GM12875 (cell line): ENCODE measurements at regions not wholly inside any gene's neighbourhood (a gene's known extent, or its start where the extent isn't known, plus 50 kb on each side); places are given as distances from the start of the nearest gene placed in this dataset.
"Not testable (repeated sequence)": the region's sequence is repeated elsewhere in the genome, so short reads cannot be mapped to it uniquely, and the experiment has no call there.

Source experiments
- H3K4me3 ChIP-seq: one replicate; pipeline ENCODE4 v1.5.1; 2011; ENCODE audit warnings: low read depth, low read length, control low read depth
- CTCF ChIP-seq: IDR thresholded peaks from 2 replicates; pipeline ENCODE4 v1.5.1; 2011; ENCODE audit warnings: low read depth, mild to moderate bottlenecking, control low read depth, inconsistent platforms, low read length, moderate library complexity, borderline replicate concordance; ENCODE audit not compliant: insufficient read depth

GRCh38 chr1:206403612-206404307, 66.5 kb upstream of the IKBKE start:
- H3K4me3 ChIP-seq: not testable (repeated sequence)

GRCh38 chr1:206404309-206405027, 65.8 kb upstream of the IKBKE start:
- not testable (repeated sequence) for H3K4me3 ChIP-seq

GRCh38 chr1:206405282-206405681, 65.0 kb upstream of the IKBKE start:
- H3K4me3 ChIP-seq: not testable (repeated sequence)

GRCh38 chr1:206408371-206409288, 61.6 kb upstream of the IKBKE start:
- H3K4me3 ChIP-seq: not testable (repeated sequence)

- TF ChIP-seq CTCF: no peak
- H3K4me3 ChIP-seq: no peak overlapping the region
Observed at GRCh38 chr1:206411321-206411720, 59.0 kb upstream of the IKBKE start.

GRCh38 chr1:206415942-206416341, 54.3 kb upstream of the IKBKE start:
- no peak for TF ChIP-seq CTCF
- H3K4me3 ChIP-seq: no peak overlapping the region

- TF ChIP-seq CTCF: no peak
- no peak overlapping the region for H3K4me3 ChIP-seq
Observed at GRCh38 chr1:206417774-206418614, 52.3 kb upstream of the IKBKE start.

GRCh38 chr1:206419250-206419649, 51.0 kb upstream of the IKBKE start:
- no peak overlapping the region for H3K4me3 ChIP-seq
- no peak for TF ChIP-seq CTCF
